ENCODE measurements at regions not wholly inside any gene's neighbourhood (a gene's known extent, or its start where the extent isn't known, plus 50 kb on each side); places are given as distances from the start of the nearest gene placed in this dataset.
"Not testable (repeated sequence)": the region's sequence is repeated elsewhere in the genome, so short reads cannot be mapped to it uniquely, and the experiment has no call there.

- DNase-seq = no peak
Observed at GRCh38 chr7:81211204-81211933, 292.5 kb upstream of the SEMA3C start.

GRCh38 chr7:81210137-81211064 lies 291.6 kb upstream of the SEMA3C start:
- no peak for DNase-seq

- DNase-seq = no peak
Observed at GRCh38 chr7:81209059-81209458, 290.2 kb upstream of the SEMA3C start.

GRCh38 chr7:81207801-81208200 lies 288.9 kb upstream of the SEMA3C start:
- DNase-seq = no peak

GRCh38 chr7:81206667-81207360 lies 288.0 kb upstream of the SEMA3C start:
- no peak for DNase-seq

GRCh38 chr7:81206217-81206616 lies 287.4 kb upstream of the SEMA3C start:
- no peak for DNase-seq

GRCh38 chr7:81201188-81201587 lies 282.3 kb upstream of the SEMA3C start:
- DNase-seq = no peak

GRCh38 chr7:81198766-81199165 lies 279.9 kb upstream of the SEMA3C start:
- no peak for DNase-seq

GRCh38 chr7:81197266-81197665 lies 278.4 kb upstream of the SEMA3C start:
- no peak for DNase-seq

- DNase-seq = no peak
Observed at GRCh38 chr7:81195033-81195432, 276.2 kb upstream of the SEMA3C start.

GRCh38 chr7:81190997-81191768 lies 272.3 kb upstream of the SEMA3C start:
- no peak for DNase-seq

- no peak for DNase-seq
Observed at GRCh38 chr7:81187753-81188152, 268.9 kb upstream of the SEMA3C start.

GRCh38 chr7:81186691-81187090 lies 267.8 kb upstream of the SEMA3C start:
- DNase-seq = no peak

- no peak for DNase-seq
Observed at GRCh38 chr7:81185072-81185471, 266.2 kb upstream of the SEMA3C start.

- no peak for DNase-seq
Observed at GRCh38 chr7:81183326-81183725, 264.5 kb upstream of the SEMA3C start.

GRCh38 chr7:81182056-81182455 lies 263.2 kb upstream of the SEMA3C start:
- not testable (repeated sequence) for DNase-seq

- DNase-seq = no peak
Observed at GRCh38 chr7:81181066-81181465, 262.2 kb upstream of the SEMA3C start.

- no peak for DNase-seq
Observed at GRCh38 chr7:81180573-81180972, 261.7 kb upstream of the SEMA3C start.

GRCh38 chr7:81175275-81175940 lies 256.6 kb upstream of the SEMA3C start:
- no peak for DNase-seq

- no peak for DNase-seq
Observed at GRCh38 chr7:81173766-81174281, 255.0 kb upstream of the SEMA3C start.

GRCh38 chr7:81170291-81170690 lies 251.4 kb upstream of the SEMA3C start:
- DNase-seq = no peak

GRCh38 chr7:81167934-81168333 lies 249.1 kb upstream of the SEMA3C start:
- DNase-seq = no peak
